Heart left ventricle (tissue), 16 donors: ENCODE measurements at regions not wholly inside any gene's neighbourhood (a gene's known extent, or its start where the extent isn't known, plus 50 kb on each side); places are given as distances from the start of the nearest gene placed in this dataset.

Experiments used
- ATAC-seq, 4 donors: fragments of 200-7000 bp; cut with Tn5 transposase; one replicate each; pipeline ENCODE4 v1.9.1; 2020 to 2022; ENCODE audit warnings: moderate library complexity in 4 of 4, mild to moderate bottlenecking in 3 of 4, moderate number of reproducible peaks in 1 of 4
- DNase-seq, 5 donors: peaks; one replicate each; pipeline ENCODE4 v3.0.0-alpha.2; 2020
- H3K27ac ChIP-seq, 12 donors: fragments of 200-600 bp; sonication (generic) in 4 of 12; one replicate each; pipeline versions ENCODE4 v1.5.0 to v1.8.0; 2016 to 2022; ENCODE audit warnings: mild to moderate bottlenecking in 2 of 12
- H3K27me3 ChIP-seq, 9 donors: fragments of 200-600 bp; sonication (generic) in 2 of 9; one replicate each; pipeline versions ENCODE4 v1.5.1 to v1.8.0; 2016 to 2022; ENCODE audit warnings: mild to moderate bottlenecking in 3 of 9
- H3K36me3 ChIP-seq, 9 donors: fragments of 200-600 bp; sonication (generic) in 2 of 9; one replicate each; pipeline versions ENCODE4 v1.5.0 to v1.8.0; 2018 to 2022; ENCODE audit warnings: mild to moderate bottlenecking in 2 of 9
- H3K4me1 ChIP-seq, 12 donors: fragments of 200-600 bp; sonication (generic) in 4 of 12; one replicate each; pipeline versions ENCODE4 v1.5.0 to v1.8.0; 2016 to 2022; ENCODE audit warnings: mild to moderate bottlenecking in 3 of 12
- H3K4me3 ChIP-seq, 12 donors: fragments of 200-600 bp; sonication (generic) in 4 of 12; one replicate each; pipeline versions ENCODE4 v1.5.0 to v1.8.0; 2017 to 2022; ENCODE audit warnings: mild to moderate bottlenecking in 9 of 12, moderate library complexity in 4 of 12
- H3K9me3 ChIP-seq, 12 donors: fragments of 200-600 bp; sonication (generic) in 4 of 12; one replicate each; pipeline versions ENCODE4 v1.5.0 to v1.8.0; 2016 to 2022; ENCODE audit warnings: mild to moderate bottlenecking in 1 of 12
- CTCF ChIP-seq, 12 donors: fragments of 200-600 bp; sonication (generic) in 4 of 12; IDR thresholded peaks; one replicate each; pipeline versions ENCODE4 v1.5.0 to v1.8.0; 2018 to 2022; ENCODE audit warnings: antibody characterized with exemption in 12 of 12, mild to moderate bottlenecking in 5 of 12
- POLR2A ChIP-seq, 2 donors: fragments of 450-650 bp; IDR thresholded peaks; one replicate each; pipeline ENCODE4 v1.6.1; 2017; ENCODE audit warnings: antibody characterized with exemption in 2 of 2, mild to moderate bottlenecking in 2 of 2, moderate library complexity in 2 of 2
- WGBS, 4 donors: extraction: QIAGEN DNeasy Blood & Tissue Kit in 2 of 4; methylation state at CpG; one replicate each; pipeline versions ENCODE4 v1.1.5 to v1.1.7; 2013 to 2018; 5-methylcytosine and 5-hydroxymethylcytosine counted together
- intact Hi-C, 10 donors: fragments of 100-400 bp; cut with DNase I; formaldehyde crosslinking; loops; one replicate each; pipeline versions ENCODE4 v1.11.1 to v1.14.2; 2022
- donor health status: ischemic (EF 13 %, LVEDD 7.1; RV severe dilation, severe dysfunction).
- donor health status: healthy with polysubstance abuse.
- donor health status: DM: no; HTN: yes; CAD: no.
- donor health status: DM: no; HTN: no; CAD: no.
- donor health status: ischemic (EF 25% LVEDD 6.9; RV normal size, moderate dysfunction).
- donor health status: ischemic (EF 25% LVEDD 5.7; RV mildly dilated, moderate dysfunction).
- donor health status: healthy.
- donor health status: DM: yes; HTN: yes; CAD: no.
- donor health status: ischemic (EF 35%, LVEDD 5.7; RV mildly dilated, moderate dysfunction).
- donor health status: nonischemic (EF 11% LVEDD 7.7; RV severe dilation, severe dysfunction).
- donor health status: DM: yes; HTN: yes; CAD: no.
- donor health status: PGD.
- donor health status: ischemic (EF 29% LVEDD 5.4; RV normal size, mild dysfunction).
- donor health status: nonischemic (EF 23%, LVEDD 6.1; RV moderate dilation, normal function).

GRCh38 chr2:137812517-137812916 is 151.8 kb upstream of the HNMT start:
- no peak for TF ChIP-seq POLR2A (IDR thresholded peaks at IDR 0.05)
- no peak for TF ChIP-seq CTCF (IDR thresholded peaks at IDR 0.05)
- peaks cover 0 to 7% (median 0%) of the 10 kb centered on the region in 12 donors for H3K9me3 ChIP-seq
- H3K4me3 ChIP-seq = no peak overlapping the region
- ATAC-seq (no peak), DNase-seq (no peak)
- intact Hi-C loops = no loop called here
- H3K4me1 ChIP-seq = no peaks in the 10 kb centered on the region
- no peaks in the 10 kb centered on the region for H3K36me3 ChIP-seq
- H3K27ac ChIP-seq = no peak overlapping the region
- no peaks in the 10 kb centered on the region for H3K27me3 ChIP-seq

GRCh38 chr2:137813176-137813575 is 151.1 kb upstream of the HNMT start:
- Histone ChIP-seq H3K4me3 (no peak overlapping the region), H3K4me1 (no peaks in the 10 kb centered on the region), H3K36me3 (no peaks in the 10 kb centered on the region), H3K27ac (no peak overlapping the region), H3K9me3 (peaks cover 0 to 7% (median 0%) of the 10 kb centered on the region in 12 donors), H3K27me3 (no peaks in the 10 kb centered on the region)
- WGBS, 4 donors = 76 to 89% (median 80%) methylated on average over 3 of the region's 3 CpGs
- DNase-seq = no peak
- intact Hi-C loops = no loop called here
- TF ChIP-seq CTCF (IDR thresholded peaks at IDR 0.05) (no peak), POLR2A (IDR thresholded peaks at IDR 0.05) (no peak)
- no peak for ATAC-seq

GRCh38 chr2:137817058-137817457 is 147.2 kb upstream of the HNMT start:
- no peak for DNase-seq
- no peak for ATAC-seq
- Histone ChIP-seq H3K4me3 (no peak overlapping the region), H3K9me3 (peaks cover 0 to 3% (median 0%) of the 10 kb centered on the region in 12 donors), H3K4me1 (no peaks in the 10 kb centered on the region), H3K27ac (no peak overlapping the region), H3K27me3 (no peaks in the 10 kb centered on the region), H3K36me3 (no peaks in the 10 kb centered on the region)
- 55 to 65% (median 58%) methylated on average over 3 of the region's 3 CpGs for WGBS, 4 donors
- intact Hi-C loops = no loop called here
- TF ChIP-seq POLR2A (IDR thresholded peaks at IDR 0.05) = no peak
- TF ChIP-seq CTCF (IDR thresholded peaks at IDR 0.05) = no peak

- Histone ChIP-seq H3K36me3 (no peaks in the 10 kb centered on the region), H3K9me3 (peaks cover 0 to 3% (median 0%) of the 10 kb centered on the region in 12 donors), H3K27ac (no peak overlapping the region), H3K4me1 (no peaks in the 10 kb centered on the region), H3K27me3 (no peaks in the 10 kb centered on the region), H3K4me3 (no peak overlapping the region)
- intact Hi-C loops = no loop called here
- TF ChIP-seq POLR2A (IDR thresholded peaks at IDR 0.05) = no peak
- no peak for TF ChIP-seq CTCF (IDR thresholded peaks at IDR 0.05)
- 81 to 84% (median 83%) methylated on average over 4 of the region's 4 CpGs for WGBS, 4 donors
- DNase-seq (no peak), ATAC-seq (no peak)
These were observed 141.1 kb upstream of the HNMT start for GRCh38 chr2:137823196-137823595.
